ENCODE measurements at regions not wholly inside any gene's neighbourhood (a gene's known extent, or its start where the extent isn't known, plus 50 kb on each side); places are given as distances from the start of the nearest gene placed in this dataset.

DNA sequence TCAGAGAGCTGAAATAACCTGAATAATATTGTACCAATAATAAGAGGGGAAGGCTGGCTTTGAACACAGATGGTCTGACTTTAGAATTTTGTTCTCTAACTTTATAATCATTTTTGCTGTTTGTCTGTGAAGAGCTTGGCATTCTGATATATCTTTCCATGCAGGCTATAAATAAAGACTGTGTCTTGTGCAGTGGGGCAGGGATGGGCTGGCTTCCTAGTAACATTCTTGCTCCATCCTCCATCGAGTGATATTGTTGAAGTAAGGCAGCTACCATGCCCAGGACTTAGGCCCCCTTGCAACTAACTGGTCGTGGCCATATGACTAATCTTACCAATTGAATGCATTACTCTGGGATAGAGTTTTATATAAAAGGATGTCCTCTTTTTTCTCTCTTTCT is 234.7 kb upstream of the IRX3 start:
- no peaks in the 10 kb centered on the region for H3K4me1 Mint-ChIP-seq (ENCODE audit: low read depth)
- intact Hi-C loops (cut with micrococcal nuclease) = no loop called here
- peaks cover 4% of the 10 kb centered on the region for H3K9me3 Mint-ChIP-seq
- no peaks in the 10 kb centered on the region for H3K36me3 Mint-ChIP-seq (ENCODE audit: low read depth)
- TF ChIP-seq, protein P1, sequence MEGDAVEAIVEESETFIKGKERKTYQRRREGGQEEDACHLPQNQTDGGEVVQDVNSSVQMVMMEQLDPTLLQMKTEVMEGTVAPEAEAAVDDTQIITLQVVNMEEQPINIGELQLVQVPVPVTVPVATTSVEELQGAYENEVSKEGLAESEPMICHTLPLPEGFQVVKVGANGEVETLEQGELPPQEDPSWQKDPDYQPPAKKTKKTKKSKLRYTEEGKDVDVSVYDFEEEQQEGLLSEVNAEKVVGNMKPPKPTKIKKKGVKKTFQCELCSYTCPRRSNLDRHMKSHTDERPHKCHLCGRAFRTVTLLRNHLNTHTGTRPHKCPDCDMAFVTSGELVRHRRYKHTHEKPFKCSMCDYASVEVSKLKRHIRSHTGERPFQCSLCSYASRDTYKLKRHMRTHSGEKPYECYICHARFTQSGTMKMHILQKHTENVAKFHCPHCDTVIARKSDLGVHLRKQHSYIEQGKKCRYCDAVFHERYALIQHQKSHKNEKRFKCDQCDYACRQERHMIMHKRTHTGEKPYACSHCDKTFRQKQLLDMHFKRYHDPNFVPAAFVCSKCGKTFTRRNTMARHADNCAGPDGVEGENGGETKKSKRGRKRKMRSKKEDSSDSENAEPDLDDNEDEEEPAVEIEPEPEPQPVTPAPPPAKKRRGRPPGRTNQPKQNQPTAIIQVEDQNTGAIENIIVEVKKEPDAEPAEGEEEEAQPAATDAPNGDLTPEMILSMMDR (IDR thresholded peaks at IDR 0.05) = no peak
- no peak overlapping the region for H3K4me3 Mint-ChIP-seq
- DNase-seq = no peak
- no peak overlapping the region for H3K27ac Mint-ChIP-seq
- ATAC-seq = no peak
- ChIA-PET CTCF (no interaction called here), POLR2A (no interaction called here)
- peaks cover 2% of the 10 kb centered on the region for H3K27me3 Mint-ChIP-seq

DNA sequence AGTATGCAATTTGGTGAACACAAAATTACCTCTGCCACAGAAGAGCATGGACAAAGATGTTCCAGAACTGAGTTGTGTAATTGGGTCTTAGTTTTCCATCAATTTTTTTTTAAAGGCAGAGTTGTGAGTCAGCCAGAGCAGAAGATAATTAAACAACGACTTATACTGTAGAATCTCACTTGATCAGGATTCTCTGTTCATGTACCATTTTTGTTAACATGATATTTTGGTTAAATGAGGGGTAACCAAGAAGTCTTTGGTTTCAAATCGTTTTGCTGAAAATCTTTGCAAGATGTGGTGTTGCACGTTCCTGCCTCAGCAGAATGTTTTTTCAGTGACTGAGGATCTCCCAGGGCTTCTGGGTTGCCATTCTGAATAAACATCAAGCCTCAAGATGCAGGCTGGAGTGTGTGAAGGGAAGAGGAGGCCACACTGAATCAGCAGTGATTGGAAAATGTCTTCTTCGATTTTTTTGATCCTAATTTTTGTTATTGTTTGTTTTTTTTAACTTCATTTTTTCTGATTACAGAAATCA is 232.6 kb upstream of the IRX3 start:
- POLR2A ChIA-PET = no interaction called here
- Mint-ChIP-seq H3K4me3 (no peak overlapping the region), H3K27ac (no peak overlapping the region), H3K4me1 (ENCODE audit: low read depth) (no peaks in the 10 kb centered on the region), H3K9me3 (peaks cover 4% of the 10 kb centered on the region), H3K27me3 (peaks cover 2% of the 10 kb centered on the region), H3K36me3 (ENCODE audit: low read depth) (no peaks in the 10 kb centered on the region)
- CTCF ChIA-PET = no interaction called here
- DNase-seq (no peak), ATAC-seq (no peak)
- TF ChIP-seq, protein P1 (IDR thresholded peaks at IDR 0.05) = no peak
- intact Hi-C loops (cut with micrococcal nuclease) = no loop called here

DNA sequence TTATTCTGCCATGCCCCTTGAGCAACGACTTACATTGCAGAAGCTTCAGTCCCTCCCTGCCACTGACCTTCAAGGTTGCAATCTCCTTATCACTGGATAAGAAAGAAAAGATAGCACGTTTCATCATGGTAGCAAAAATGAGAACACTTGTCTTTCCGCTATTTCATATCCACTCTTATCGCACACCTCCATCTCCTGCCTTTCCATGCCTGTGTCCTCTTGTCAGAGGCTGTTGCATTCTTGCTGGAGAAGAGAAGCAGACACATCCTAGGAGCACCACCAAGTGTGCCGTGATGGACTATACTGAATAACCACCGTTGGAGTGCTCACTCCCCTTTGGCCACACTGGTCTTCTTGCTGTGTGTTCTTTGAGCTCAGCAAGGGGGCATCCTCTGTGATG is 230.6 kb upstream of the IRX3 start:
- ChIA-PET POLR2A (no interaction called here), CTCF (no interaction called here)
- H3K27me3 Mint-ChIP-seq = peaks cover 2% of the 10 kb centered on the region
- H3K4me3 Mint-ChIP-seq = no peak overlapping the region
- H3K27ac Mint-ChIP-seq = no peak overlapping the region
- no peaks in the 10 kb centered on the region for H3K36me3 Mint-ChIP-seq (ENCODE audit: low read depth)
- intact Hi-C loops (cut with micrococcal nuclease) = no loop called here
- no peaks in the 10 kb centered on the region for H3K4me1 Mint-ChIP-seq (ENCODE audit: low read depth)
- DNase-seq = no peak
- no peak for ATAC-seq
- TF ChIP-seq, protein P1 (IDR thresholded peaks at IDR 0.05) = no peak
- H3K9me3 Mint-ChIP-seq = peaks cover 4% of the 10 kb centered on the region

DNA sequence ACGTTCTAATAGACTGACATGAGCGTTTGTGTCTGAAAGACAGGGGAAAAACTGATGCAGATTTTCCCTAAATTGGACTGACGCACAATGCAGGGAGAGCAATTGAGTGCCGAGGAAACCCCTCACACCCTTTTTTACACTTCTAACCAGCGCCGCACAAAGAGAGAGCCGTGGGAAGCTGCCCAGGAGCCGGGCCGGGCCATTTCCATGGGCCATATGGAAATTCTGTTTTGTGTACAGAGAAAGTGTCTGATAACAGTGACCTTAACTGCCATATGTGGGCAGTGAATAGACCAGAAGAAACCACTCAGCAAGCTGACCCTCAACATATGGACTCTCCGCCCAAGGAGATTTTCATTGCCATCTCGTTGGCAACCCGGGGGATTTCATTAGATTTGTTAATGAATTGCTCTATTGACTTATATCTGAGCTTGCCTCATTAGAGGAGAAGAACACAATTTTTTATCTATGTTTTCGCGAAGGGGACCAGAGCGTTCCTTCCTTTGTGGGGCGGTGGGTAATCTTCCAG is 225.9 kb upstream of the IRX3 start:
- intact Hi-C loops (cut with micrococcal nuclease) = no loop called here

DNA sequence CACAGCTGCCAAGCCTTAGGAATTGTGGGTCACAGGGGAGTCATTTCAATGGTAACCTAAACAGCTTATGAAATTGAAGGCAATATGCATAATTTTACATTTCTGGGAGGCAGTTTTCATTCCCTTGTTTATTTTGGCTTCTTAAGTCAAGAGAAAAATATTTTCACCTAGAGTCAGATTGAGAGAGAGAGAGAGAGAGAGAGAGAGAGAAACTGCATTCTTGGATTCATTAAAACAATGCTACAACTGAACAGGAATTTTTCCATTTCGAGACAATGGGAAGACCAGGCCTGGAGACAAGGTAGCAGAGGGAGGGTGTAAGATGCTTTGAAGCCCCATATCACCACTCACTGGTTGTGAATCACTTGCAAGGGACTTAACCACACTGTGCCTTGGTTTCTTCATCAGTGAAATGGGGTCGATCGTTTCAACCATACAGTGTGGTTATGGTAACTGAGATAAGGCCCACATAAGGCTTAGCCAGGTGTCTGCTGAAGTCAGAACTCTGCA is 224.7 kb upstream of the IRX3 start:
- intact Hi-C loops (cut with micrococcal nuclease) = no loop called here
- Mint-ChIP-seq H3K27ac (no peak overlapping the region), H3K9me3 (no peaks in the 10 kb centered on the region), H3K27me3 (peaks cover 7% of the 10 kb centered on the region), H3K4me1 (ENCODE audit: low read depth) (no peaks in the 10 kb centered on the region), H3K36me3 (ENCODE audit: low read depth) (no peaks in the 10 kb centered on the region), H3K4me3 (no peak overlapping the region)
- TF ChIP-seq, protein P1 (IDR thresholded peaks at IDR 0.05) = no peak
- CTCF ChIA-PET = no interaction called here
- POLR2A ChIA-PET = no interaction called here
- no peak for ATAC-seq
- no peak for DNase-seq

More for the DNA sequence above, 225.9 kb upstream of the IRX3 start:
- ATAC-seq (no peak), DNase-seq (no peak)
- no peaks in the 10 kb centered on the region for H3K4me1 Mint-ChIP-seq (ENCODE audit: low read depth)
- no peak overlapping the region for H3K27ac Mint-ChIP-seq
- CTCF ChIA-PET = no interaction called here
- peaks cover 5% of the 10 kb centered on the region for H3K27me3 Mint-ChIP-seq
- POLR2A ChIA-PET = no interaction called here
- H3K9me3 Mint-ChIP-seq = no peaks in the 10 kb centered on the region
- no peak overlapping the region for H3K4me3 Mint-ChIP-seq
- TF ChIP-seq, protein P1 (IDR thresholded peaks at IDR 0.05) = no peak
- no peaks in the 10 kb centered on the region for H3K36me3 Mint-ChIP-seq (ENCODE audit: low read depth)
